ENCODE measurements at regions not wholly inside any gene's neighbourhood (a gene's known extent, or its start where the extent isn't known, plus 50 kb on each side); places are given as distances from the start of the nearest gene placed in this dataset.
A peak's percentile ranks its signal among the peaks of the same experiment; 100 is the strongest.

DNA sequence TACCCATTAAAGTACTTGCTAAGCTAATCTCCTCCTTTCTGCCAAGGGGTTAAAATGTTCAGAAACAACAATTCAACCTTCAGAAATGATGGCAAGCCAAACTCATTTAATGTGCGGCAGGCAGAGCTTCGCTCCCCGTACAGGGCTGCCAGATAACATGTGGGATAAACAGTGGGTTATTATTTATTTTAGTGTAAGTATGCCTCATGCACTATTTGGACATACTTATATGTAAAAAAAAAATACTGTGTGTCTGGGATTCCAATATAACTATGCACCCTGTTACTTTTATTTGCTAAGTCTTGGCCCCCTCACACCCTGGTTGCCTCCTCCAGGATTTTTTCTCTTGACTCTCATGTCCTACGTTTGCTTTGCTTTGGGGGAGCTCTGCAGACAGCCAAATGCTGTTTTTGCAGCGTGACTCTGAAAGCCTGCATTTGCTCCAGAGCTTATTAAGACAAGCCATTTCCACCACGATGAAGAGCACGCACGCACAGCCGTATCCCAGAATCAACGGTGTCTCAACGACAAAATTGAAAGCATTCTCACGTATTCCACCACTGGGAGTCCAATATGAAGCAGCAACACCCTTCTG, 86.5 kb upstream of the SHANK2 start:
- peak overlapping the region; percentile 7 for H3K4me3 ChIP-seq (ENCODE audit: low read depth, low read length)
- peaks cover 10% of the 10 kb centered on the region for H3K27me3 ChIP-seq (ENCODE audit: control insufficient read depth, insufficient read depth, low read length)
- H3K27ac ChIP-seq (ENCODE audit: low read depth, low read length), result peak overlapping the region; percentile 52
- CTCF ChIA-PET, result interaction anchor here (0.6 to 1.2 kb wide), 2 partner anchors 10 to 252 kb away, joined by 3 to 4 read pairs; no protein-coding TSS in a partner anchor
- POLR2A ChIA-PET, result interaction anchor here (1.1 to 1.8 kb wide), 3 partner anchors 40 to 98 kb away, joined by 4 to 10 read pairs (median 5); no protein-coding TSS in a partner anchor
- DNase-seq (ENCODE audit: low read depth, low spot score), result peak; percentile 29
- peaks cover 16% of the 10 kb centered on the region for H3K9me3 ChIP-seq (ENCODE audit: control insufficient read depth, insufficient read depth, low read length)
- TF ChIP-seq, protein P1, sequence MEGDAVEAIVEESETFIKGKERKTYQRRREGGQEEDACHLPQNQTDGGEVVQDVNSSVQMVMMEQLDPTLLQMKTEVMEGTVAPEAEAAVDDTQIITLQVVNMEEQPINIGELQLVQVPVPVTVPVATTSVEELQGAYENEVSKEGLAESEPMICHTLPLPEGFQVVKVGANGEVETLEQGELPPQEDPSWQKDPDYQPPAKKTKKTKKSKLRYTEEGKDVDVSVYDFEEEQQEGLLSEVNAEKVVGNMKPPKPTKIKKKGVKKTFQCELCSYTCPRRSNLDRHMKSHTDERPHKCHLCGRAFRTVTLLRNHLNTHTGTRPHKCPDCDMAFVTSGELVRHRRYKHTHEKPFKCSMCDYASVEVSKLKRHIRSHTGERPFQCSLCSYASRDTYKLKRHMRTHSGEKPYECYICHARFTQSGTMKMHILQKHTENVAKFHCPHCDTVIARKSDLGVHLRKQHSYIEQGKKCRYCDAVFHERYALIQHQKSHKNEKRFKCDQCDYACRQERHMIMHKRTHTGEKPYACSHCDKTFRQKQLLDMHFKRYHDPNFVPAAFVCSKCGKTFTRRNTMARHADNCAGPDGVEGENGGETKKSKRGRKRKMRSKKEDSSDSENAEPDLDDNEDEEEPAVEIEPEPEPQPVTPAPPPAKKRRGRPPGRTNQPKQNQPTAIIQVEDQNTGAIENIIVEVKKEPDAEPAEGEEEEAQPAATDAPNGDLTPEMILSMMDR (IDR thresholded peaks at IDR 0.05; ENCODE audit: low read depth, low read length), result no peak

DNA sequence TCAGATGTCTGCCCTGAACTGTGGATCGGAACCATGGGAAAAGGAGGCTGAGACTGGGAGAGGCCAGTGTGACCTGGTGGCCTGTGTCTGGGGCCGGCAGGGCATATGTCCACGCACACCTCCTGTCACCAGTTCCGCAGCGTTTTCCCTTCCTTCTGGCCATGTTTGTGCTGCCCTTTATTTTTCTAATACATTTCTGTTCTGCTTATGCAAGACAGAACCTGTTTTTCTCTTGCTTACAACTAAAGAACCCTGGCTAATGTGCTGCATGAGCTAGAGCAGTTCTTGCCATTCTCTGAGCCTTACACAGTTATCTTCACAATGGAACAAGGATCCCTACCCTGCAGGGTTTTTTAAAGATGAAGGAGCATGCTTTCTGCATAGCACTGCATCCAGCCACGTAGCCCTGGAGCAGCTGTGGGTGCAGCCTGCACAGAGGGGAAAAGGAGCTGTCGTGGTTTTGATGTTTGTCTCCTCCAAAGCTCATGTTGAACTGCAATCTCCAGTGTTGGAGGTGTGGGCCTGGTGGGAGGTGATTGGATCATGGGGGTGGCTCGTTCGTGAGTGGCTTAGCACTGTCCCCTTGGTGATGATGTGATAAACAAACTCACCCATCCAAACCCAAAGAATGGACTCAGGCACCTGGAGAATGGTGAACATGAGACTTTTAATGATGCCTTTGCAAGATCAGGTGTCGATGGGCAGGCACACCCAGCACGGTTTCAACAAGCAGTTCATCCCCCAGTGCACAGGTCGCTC, 84.8 kb upstream of the SHANK2 start:
- ChIA-PET CTCF (no interaction called here), POLR2A (no interaction called here)
- Histone ChIP-seq H3K9me3 (ENCODE audit: control insufficient read depth, insufficient read depth, low read length) (peaks cover 22% of the 10 kb centered on the region), H3K27ac (ENCODE audit: low read depth, low read length) (no peak overlapping the region), H3K27me3 (ENCODE audit: control insufficient read depth, insufficient read depth, low read length) (peaks cover 19% of the 10 kb centered on the region), H3K4me3 (ENCODE audit: low read depth, low read length) (no peak overlapping the region)
- TF ChIP-seq, protein P1 (IDR thresholded peaks at IDR 0.05; ENCODE audit: low read depth, low read length), result no peak
- no peak for DNase-seq (ENCODE audit: low read depth, low spot score)

DNA sequence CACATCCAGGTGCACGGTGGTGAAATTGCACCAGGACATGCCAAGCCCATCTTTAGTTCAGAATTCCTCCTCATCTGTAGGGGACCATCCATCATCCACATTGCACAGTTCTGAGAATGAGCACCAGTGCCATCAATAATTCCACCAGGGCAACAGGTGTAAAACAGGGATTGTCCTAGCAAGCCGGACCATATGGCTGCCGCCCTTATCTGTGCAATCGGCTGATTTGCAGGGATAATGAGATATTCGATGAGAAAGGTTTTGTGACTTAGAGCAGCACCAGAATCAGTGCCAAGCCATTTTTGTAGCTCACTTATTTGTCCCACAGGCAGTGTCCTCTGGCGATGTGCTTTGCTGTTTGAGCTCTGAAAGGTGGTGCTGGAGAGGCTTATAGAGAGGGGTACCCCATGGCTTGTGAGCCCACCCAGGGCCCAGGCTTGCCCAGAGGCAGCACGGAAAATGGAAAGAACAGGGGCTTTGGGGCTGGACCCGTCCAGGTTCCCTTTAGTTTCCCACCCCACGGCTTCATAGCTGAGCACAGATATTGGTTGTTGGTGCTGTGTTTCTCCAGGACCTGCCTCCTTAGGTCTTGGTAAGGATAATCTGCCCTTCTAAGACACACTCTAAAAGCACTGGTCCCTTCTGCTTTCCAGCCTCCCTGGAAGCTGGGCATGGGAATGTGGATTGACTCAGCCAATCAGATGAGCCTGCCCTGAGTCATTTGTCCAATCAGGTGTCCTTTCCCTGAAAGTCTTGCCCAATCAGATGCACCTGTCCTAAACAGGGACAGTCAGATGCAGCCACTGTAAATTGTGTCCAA, 84.0 kb upstream of the SHANK2 start:
- Histone ChIP-seq H3K9me3 (ENCODE audit: control insufficient read depth, insufficient read depth, low read length) (peaks cover 24% of the 10 kb centered on the region), H3K27me3 (ENCODE audit: control insufficient read depth, insufficient read depth, low read length) (peaks cover 20% of the 10 kb centered on the region), H3K4me3 (ENCODE audit: low read depth, low read length) (no peak overlapping the region), H3K27ac (ENCODE audit: low read depth, low read length) (no peak overlapping the region)
- ChIA-PET CTCF (no interaction called here), POLR2A (no interaction called here)
- TF ChIP-seq, protein P1 (IDR thresholded peaks at IDR 0.05; ENCODE audit: low read depth, low read length), result no peak
- no peak for DNase-seq (ENCODE audit: low read depth, low spot score)

DNA sequence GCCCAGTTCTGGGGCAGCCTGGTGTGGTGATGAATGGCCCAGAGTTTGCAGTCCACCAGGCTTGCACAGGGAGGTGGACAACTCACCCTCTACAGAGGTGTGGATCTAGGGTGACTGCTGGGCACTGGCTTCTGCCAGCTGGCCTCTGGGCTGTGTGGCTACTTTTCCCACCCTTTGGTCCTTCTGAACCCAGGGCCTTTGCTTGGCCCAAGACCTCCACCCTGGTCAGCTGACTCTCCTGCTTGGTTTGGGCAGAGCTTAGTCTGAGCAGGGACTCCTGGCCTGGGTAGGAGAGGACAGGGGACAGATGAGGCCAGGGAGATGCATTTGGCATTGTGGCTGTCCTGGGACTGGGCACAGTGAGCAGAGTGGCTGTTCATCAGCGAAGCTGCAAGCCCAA, 83.0 kb upstream of the SHANK2 start:
- ChIA-PET CTCF (no interaction called here), POLR2A (no interaction called here)
- Histone ChIP-seq H3K27me3 (ENCODE audit: control insufficient read depth, insufficient read depth, low read length) (peaks cover 23% of the 10 kb centered on the region), H3K27ac (ENCODE audit: low read depth, low read length) (no peak overlapping the region), H3K4me3 (ENCODE audit: low read depth, low read length) (no peak overlapping the region), H3K9me3 (ENCODE audit: control insufficient read depth, insufficient read depth, low read length) (peaks cover 25% of the 10 kb centered on the region)
- no peak for DNase-seq (ENCODE audit: low read depth, low spot score)
- TF ChIP-seq, protein P1 (IDR thresholded peaks at IDR 0.05; ENCODE audit: low read depth, low read length), result no peak

Data from AG04450 (cell line).